ENCODE measurements at regions not wholly inside any gene's neighbourhood (a gene's known extent, or its start where the extent isn't known, plus 50 kb on each side); places are given as distances from the start of the nearest gene placed in this dataset.
"Not testable (repeated sequence)": the region's sequence is repeated elsewhere in the genome, so short reads cannot be mapped to it uniquely, and the experiment has no call there.

DNA sequence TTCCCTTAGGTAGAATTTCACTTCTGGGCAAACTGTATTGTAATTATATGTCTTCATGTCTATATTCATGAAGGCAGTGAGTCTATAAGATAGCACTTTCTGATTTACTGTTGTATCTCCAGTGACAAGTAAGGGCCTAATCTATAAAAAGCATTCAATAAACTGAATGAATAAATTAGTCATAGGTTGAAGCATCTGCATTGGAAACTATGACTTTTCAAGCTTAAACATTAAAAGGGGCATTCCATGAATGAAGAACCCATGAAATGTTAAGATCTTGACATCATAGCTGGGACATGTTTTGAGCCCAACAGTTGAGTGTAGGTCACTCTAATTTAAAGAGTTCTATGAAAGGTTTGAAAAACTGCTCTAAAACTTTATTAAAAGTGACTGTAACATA lies 159.3 kb upstream of the LCORL start:
- DNase-seq: no peak

DNA sequence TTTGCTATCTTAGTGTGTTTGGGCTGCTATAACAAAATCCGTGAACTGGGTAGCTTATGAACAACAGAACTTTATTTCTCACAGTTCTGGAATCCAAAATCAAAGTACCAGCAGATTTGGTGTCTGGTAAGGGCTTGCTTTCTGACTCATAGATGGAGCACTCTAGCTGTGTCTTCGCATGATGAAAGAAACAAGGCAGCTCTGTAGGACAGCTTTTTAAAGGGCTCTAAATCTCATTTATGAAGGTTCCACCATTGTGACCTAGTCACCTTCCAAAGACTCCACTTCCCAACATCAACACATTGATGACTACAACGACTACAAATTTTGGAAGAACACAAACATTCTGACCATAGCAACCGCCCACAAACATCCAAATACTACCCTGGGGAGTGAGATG lies 158.6 kb upstream of the LCORL start:
- DNase-seq: no peak

DNA sequence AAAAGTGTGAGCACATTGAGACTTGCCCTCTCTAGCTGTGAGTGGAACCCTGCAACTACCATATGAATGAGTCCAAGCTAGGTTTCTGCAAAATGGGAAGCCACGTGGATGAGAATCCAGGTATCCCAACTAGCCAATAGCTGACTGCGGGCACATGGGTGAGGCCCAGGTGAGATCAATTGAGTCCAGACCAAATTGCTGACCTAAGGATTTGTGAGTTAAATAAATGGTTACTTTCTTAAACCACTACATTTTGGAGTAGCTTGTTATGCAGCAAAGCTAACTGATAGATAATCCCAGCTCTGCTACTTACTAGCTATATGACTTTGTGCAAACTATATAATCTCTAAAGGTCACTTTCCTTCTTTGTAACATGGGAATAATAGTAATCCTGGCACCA lies 150.3 kb upstream of the LCORL start:
- no peak for DNase-seq

DNA sequence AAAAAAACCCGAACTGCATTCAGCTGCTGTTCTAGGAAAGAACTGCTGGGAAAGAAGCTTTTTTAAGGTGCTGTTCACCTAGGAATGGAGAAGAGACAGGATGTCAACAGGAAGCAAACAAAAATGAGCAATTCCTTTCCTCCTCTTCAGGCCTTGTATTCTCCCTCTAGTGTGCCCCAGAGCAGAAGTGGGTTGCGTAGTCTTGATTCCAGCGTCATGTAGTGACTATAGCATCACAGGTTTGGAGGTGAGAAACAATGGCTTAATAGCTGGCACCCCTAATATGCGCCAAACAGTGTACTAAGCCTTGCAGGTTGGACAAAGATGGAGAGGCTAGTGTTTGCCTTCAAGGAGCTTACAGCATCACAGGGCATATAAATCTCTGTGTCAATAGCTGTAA lies 146.3 kb upstream of the LCORL start:
- DNase-seq: no peak

DNA sequence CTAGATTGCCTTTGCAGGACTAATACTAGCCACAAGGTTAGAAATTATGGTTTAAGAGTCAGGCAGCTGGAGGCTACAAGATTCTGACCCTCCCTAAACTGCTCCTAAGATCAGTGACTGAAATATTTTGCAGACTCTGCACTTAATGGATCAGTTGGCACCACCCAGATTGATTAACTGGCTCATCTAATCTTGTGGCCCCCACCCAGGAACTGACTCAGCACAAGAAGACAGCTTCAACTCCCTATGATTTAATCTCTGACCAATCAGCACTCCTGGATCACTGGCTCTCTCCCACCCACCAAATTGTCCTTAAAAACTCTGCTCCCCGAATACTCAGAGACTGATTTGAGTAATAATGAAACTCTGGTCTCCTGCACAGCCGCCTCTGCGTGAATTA lies 145.4 kb upstream of the LCORL start:
- no peak for DNase-seq

DNA sequence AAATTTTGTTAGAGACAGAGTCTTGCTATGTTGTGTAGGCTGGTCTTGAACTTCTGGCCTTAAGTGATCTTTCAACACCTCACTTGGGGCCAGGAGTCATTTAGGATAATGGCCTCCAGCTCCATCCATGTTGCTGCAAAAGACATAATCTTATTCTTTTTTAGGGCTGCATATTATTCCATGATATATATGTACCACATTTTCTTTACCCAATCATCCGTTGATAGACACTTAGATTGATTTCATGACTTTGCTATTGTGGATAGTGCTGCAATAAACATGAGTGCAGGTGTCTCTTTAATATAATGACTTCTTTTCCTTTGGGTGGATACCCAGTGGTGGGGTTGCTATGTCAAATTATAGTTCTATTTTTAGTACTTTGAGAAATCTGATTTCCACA lies 140.9 kb upstream of the LCORL start:
- no peak for DNase-seq

DNA sequence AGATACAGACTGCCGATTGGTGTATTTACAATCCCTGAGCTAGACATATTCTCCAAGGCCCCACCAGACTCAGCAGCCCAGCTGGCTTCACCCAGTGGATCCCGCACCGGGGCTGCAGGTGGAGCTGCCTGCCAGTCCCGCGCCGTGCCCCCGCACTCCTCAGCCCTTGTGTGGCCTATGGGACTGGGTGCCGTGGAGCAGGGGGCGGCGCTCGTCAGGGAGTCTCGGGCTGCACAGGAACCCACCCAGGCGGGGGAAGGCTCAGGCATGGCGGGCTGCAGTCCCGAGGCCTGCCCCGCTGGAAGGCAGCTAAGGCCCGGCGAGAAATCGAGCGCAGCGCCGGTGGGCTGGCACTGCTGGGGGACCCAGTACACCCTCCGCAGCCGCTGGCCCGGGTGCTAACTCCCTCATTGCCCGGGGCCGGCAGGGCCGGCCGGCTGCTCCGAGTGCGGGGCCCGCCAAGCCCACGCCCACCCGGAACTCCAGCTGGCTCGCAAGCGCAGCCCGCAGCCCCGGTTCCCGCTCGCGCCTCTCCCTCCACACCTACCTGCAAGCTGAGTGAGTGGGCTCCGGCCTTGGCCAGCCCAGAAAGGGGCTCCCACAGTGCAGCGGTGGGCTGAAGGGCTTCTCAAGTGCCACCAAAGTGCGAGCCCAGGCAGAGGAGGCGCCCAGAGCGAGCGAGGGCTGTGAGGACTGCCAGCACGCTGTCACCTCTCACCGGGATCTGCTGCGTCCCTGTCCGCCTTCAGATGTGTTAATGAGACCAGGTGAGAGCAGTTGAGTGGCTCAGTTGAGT lies 137.8 kb upstream of the LCORL start:
- DNase-seq: not testable (repeated sequence)

DNA sequence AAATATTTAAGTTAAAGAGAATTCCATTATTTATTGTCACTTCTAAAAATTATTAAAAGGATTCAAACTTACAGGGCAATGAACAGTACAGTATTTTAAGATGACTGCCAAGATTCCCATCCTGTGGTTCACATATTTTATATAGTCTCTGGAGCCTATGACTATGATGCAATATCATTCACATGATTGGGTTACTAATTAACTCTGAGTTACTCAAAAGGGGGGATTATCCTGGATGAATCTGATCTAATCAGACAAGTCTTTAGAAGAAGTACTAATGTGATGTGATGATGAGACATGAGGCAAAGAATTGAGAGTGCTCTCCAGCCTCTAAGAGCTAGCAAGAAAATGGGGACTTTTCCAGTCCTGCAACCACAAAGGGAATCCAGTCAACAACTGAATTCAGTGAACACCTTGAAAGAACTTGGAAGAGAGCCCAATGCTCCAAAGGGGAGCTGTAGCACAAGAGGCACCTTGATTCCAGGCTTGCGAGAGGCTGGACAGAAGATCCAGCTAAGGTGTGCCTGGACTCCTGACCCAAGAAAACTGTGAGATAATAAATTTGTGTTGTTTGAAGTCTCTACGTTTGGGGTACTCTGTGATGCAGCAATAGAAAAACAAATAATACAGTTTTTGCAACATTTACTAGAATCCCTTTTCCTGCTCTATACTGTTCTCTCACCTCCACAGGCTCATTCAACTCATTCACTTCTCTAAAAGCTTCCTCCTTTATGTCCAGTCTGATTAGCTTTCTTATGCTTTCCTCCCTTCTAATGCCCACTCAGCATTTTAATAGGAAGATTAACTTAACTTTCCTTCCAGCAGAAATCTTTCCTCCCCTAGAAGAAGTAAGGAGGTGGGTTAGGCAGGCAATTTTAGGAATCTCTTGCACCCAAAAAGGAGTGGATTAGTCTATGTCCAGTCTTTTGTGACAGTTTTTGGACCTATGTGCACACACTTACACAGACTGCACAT lies 133.8 kb upstream of the LCORL start:
- DNase-seq: no peak

DNA sequence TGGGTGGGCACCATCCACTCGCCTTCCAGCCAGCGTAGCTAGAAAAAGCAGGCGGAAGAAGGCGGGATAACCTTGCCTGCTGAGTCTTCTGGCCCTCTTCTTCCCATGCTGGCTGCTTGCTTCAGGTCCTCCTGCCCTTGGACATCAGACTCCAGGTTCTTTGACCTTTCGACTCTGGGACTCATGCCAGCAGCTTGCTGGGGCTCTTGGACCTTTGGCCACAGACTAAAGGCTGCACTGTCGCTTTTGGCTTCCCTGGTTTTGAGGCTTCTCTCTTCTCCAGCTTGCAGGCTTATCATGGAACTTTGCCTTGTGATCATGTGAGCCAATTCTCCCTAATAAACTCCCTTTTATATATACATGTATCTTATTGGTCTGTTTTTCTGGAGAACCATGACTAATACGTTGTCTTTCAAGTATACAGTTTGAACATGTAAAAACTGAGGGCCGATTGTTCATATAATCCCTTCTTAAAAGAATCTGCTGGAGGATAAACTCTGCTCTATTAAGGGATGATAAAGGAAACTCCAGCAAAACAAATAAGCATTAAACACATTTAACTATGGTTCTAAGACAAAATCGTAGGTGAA lies 116.6 kb upstream of the LCORL start:
- DNase-seq: no peak

DNA sequence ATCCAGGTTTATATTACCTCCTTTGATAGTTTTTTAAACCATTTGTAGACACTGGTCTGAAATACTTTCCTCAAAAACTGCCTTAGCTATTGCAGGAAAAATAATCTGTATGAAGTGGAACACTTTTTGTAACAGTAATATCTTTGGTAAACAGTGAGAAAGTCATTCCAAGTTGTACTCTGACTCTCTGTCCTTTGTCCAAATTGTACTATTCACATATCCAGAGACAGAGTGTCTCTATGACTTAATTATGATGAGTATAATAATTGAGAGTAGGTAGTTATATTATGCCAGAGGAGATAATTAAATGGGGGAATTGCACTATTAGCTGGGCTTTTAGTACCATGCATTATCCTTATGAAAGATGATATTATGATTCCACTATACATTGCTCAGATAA lies 112.6 kb upstream of the LCORL start:
- no peak for DNase-seq

DNA sequence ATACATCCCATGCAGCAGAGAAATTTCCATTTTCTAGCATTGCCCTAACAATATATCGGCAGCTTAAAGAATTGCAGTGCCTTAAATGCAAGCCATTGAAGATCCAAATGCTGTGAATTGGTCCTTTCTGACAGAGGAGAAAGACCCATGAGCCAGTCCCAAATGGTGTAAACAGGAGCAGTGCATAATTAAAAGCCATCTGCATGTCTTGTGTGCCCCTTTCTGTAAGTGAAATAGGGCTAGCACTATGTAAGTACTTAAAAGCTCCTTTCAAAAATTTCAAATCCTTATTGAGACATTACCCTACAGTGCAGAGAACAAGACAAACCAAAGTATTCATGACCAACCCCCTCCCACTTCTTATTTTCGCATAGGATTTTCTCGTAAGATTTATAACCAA lies 108.7 kb upstream of the LCORL start:
- no peak for DNase-seq

DNA sequence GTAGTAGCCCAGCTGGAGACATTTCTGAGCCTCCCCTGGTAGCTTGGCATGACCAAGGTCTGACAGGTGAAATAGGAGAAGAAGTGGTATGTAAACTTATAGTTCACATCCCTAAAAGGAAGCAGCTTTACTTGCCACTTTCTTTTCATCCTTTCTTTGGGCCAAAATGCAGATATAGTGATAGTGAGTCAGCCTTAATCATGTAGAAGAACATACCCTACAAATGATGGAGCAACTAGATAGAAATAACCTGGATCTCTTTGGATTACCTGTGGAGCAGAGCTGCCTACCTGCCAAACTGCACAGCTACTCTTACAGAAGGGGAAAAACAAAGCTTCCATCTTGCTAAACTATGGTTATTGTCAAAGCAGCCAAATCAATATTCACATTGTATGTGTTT lies 106.7 kb upstream of the LCORL start:
- DNase-seq: no peak

DNA sequence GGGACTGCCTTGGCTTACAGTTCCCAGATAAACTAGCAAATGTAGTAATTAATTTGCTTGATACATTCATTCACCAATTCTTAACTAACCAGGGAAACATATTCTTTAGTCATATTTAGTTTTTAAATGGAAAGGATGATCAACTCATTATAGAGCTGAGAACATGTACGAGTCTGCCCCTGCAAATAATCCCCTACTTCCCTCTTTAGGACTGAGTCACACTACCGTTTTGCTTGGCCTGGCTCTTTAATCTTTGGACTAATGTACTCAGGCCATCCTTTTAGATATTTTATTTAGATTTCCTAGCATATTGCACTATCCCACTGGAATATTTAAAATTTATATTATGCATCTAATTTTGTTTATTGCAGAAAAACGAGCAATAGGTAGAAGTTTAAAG lies 105.5 kb upstream of the LCORL start:
- no peak for DNase-seq

DNA sequence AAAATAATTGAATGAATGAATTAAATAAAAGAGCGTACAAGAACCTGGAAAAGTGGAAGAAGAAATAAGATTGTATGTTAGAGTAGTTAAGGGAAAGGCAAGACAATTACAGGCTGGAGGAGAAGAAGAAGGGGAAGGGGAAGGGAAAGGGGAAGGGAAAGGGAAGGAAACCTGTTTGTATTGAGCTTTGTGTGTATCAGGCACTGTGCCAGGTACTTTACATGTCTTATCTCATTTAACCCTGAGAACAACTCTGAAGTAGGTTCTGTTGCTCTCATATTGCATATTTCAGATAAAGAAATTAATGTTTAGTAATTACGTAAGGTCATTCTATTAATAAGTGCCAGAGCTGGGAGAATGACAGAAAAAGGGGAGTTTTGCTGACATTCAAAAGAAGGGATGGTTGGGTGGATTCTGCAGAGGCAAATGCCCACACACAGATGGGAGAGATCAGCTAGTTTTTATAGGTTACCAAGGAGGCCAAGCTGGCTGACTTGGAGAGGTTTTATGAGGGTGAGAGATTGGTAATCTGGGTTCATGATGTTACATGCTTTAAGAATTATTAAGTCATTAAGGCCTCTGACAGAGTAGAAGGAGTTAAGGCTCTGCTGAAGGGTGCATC lies 92.3 kb upstream of the LCORL start:
- no peak for DNase-seq

DNA sequence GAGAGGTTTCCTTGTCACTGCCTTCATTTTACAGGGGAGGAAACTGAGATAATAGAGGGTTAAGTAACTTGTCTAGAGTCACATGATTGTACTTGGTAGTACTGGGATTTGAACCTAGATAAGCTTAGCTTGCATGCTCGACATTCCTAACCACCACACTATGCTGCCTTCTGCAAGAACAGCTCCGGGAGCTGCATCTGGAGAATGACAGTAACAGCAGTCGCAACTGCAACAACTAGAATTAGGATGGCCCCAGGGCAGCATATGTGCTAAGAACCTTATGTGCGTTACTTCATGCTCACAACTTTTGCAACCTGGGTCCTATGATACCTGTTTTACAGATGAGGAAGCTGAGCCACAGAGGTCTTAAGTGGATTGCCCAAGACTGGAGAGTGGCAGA lies 89.5 kb upstream of the LCORL start:
- no peak for DNase-seq

DNA sequence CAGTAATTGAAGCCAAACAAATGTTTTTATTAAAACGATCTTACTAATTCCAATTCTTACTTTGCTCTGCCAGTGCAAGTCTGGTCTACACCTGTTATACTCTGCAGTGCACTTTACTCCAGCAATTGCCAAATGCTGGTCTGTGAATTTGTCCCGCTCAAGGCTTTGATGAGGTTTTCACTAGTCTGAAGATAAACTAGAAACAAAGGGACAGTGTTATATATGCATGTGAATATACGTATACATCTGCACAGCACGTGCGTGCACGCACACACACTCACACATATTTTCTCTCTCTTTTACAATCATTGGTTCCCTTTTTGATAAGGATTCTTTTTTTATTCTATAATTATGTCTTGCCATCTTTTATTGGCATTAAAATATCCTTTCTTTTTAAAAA lies 88.5 kb upstream of the LCORL start:
- DNase-seq: no peak

DNA sequence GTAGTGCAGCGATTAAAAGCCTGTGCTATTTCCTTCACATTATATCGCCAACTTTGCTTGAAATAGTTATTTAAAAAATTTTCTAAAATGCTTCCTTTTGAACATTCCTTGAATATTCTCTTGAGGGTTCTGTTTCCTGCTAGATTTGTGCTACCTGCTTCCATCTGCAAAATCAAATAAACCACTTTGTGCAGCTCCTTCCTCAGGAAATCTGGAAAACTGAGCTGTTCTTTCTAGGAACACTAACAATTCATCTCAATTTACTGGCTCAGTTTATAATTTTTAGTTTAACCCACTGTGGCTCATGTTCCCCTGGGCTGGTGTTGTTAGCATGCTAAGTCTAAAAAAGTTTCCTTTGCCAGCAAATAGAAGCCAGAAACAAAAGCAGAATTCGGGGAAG lies 88.1 kb upstream of the LCORL start:
- DNase-seq: no peak

DNA sequence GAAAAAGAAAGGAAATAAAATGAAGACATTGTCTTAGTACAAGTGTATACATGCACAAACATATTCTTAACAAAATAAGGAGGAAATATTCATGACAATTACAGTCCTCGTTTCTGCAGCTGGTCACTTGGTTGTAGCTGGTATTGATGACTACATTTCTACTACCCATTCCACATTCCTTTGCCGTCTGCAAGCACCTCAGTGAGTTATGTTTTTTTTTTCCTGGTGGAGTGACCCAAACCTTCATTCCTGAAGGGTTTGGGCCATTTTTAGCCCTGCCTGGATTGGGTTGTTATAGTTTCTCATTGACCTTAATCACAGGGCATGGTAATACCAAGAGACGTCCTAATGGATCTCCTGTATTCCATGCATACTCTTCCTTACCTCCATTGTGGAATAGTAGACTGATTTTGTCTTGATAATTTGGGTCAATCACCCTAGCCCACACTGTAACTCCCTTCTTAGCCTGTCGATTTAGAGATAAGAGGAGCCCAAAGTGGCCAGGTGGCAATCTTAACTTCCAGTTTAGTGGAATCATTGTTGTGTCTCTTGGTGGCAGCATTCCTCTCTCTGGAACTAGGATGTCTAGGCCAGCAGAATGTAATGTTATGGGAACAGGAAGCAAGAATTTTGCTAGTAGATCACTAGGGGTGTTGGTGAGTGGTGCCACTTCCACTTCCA lies 86.4 kb upstream of the LCORL start:
- not testable (repeated sequence) for DNase-seq

DNA sequence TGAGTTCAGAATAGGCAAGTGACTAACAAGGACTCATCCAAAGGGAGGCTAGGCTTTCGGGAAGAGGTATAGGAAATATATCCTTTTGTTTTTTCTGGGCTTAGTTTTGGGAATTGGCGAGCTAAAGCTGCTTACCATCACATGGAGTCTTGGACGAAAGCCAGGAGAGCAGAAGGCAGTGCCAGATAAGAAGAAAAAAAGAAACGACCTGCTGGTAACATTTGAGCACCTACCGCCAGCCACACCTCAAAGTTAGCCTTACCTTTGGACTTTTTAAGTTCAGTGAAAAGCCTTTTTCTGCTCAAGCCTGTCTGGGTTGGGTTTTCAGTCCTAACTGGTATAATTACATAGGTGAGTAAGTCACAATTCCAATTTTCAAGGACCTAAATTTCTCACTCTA lies 85.1 kb upstream of the LCORL start:
- DNase-seq: no peak

DNA sequence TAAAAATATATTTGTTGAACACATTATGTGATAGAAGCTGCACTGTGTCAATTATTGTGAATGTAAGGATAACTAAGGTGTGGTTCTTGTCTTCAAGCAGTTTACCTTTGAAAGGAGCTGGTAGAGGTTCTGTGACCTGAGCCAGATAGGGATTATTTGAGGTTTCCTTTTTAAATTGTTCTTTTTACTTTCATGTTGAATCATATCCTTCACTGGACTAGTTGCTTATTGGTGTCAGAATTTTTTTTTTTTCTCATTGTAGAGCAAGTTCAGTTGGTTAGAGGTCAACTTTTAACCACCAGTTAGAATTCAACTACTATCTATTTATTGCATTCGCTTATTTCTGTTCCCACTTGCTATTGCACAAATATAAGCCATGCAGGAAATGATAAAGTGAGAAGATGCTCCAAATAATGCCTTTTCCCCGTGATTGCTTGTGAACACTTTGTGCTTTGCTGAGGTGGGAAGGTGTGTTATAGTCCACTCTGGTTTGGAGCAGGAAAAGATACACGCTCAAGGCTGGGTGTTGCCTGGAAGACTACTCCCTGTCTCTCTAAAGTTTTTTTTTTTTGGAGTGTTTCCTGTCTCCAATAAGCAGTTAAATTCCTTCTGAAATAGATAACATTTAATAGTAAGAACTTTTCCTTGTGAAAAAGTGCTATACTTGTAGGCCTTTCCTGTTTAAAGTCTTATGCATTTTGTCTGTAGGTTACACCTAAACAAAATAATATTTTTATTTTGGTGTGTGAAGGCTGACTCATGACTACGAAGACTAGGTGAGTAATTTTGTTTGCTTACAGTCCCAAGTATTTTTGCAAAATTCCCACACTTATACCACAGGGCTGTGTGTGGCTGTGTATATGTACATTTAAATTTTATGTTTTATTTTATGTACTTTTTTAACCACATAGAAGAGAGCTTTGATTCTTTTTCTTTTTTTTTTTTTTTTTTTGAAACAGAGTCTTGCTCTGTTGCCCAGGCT lies 83.8 kb upstream of the LCORL start:
- DNase-seq: no peak

DNA sequence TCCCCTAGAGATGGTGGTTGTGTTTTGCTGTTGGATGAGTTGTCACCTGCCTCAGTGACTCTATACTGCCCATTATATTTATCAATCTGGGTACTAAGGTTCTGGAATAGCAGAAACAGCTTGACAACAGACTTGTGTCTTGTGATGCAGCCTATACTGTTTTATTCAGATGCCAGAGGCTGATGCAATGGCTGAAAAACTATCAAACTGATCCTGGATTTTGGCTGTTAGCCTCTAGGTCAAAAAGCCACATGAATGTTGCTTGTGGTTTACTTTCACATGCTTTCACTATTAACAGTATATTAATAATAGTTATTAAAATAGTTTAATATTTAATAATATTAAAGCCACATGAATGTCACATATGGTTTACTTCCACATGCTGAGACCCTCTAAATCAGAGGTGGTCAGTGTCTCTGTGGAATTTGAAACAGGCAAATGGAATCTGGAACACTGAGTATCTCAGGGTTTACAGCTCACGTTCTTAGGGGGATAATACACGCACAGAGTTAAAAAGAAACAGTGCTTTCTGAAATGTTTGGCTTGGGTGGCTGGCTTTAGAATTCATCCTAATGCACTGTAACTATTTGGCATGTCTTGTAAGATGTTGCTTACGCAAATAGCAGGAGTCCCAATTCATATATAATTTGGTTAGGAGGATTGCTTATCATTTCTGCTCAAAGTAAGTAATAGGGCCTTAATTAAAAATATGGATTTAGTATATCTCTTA lies 82.5 kb upstream of the LCORL start:
- DNase-seq: no peak

Measured in SIG-M5 (cell line).